HG03060 (cell line): ENCODE measurements at regions not wholly inside any gene's neighbourhood (a gene's known extent, or its start where the extent isn't known, plus 50 kb on each side); places are given as distances from the start of the nearest gene placed in this dataset.
"Not testable (repeated sequence)": the region's sequence is repeated elsewhere in the genome, so short reads cannot be mapped to it uniquely, and the experiment has no call there.

Source experiments
- ATAC-seq: cut with Tn5 transposase; IDR thresholded peaks from one replicate; pipeline ENCODE4 v1.9.1; 2021; ENCODE audit warnings: low read depth, moderate number of reproducible peaks; ENCODE audit not compliant: unreplicated experiment

GRCh38 chr11:100576718-100577021 lies 110.4 kb upstream of the ARHGAP42 start:
- ATAC-seq: no peak

- no peak for ATAC-seq
These were observed 108.2 kb upstream of the ARHGAP42 start for GRCh38 chr11:100578831-100579311.

DNA sequence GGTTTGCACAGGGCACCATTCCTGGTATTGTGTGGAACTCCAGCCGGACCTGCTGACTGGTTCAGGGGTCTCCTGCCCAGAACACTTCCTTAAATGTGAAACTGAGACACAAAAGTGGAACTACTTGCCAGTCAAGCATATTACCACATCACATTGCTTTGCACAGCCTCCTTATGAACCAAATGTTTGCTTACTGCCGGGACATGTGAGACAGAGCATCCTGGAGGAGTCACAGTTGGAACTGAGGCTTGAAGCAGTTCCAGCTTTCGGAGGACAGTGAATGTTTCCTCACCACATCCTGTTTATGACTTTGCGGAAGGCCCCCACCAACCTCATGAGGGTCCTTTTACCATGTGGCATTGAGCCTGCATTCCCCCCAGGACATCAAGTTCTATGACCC lies 105.8 kb upstream of the ARHGAP42 start:
- no peak for ATAC-seq

DNA sequence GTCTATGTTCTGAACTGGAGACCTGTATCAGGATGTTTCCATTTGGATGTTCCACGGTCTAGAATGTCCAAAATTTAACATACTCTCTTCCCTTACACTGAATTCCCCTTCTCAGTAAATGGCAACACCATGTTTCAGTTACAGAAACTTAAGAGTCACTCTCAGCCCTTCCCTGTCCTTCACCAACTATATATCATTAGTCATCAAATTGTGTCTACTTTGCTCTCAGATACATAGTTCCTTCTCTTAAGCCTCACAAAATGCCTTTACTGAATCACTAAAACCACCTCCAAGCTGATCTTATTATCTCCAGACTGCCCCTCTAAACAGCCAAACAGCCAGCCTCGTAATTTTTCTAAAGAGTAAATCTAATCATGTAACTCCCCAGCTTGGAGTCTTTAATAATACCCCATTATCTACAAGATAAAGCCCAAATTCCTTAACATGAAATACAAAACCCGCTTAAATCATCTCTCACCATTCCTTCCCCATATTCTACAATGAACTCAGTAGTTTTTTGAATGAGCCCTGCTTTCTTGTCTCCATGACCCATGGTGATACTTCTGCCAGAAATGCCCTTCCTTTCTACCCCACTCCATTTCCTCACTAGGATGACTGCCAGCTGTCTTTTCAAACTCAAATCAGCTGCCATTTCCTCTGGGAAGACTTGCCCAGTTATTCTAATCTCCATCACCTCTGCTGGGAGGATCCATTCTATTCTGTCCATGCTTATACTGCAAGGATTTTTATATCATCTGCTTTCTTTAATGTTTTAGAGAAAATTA lies 102.7 kb upstream of the ARHGAP42 start:
- no peak for ATAC-seq

- no peak for ATAC-seq
These were observed 101.4 kb upstream of the ARHGAP42 start for GRCh38 chr11:100585728-100586127.

DNA sequence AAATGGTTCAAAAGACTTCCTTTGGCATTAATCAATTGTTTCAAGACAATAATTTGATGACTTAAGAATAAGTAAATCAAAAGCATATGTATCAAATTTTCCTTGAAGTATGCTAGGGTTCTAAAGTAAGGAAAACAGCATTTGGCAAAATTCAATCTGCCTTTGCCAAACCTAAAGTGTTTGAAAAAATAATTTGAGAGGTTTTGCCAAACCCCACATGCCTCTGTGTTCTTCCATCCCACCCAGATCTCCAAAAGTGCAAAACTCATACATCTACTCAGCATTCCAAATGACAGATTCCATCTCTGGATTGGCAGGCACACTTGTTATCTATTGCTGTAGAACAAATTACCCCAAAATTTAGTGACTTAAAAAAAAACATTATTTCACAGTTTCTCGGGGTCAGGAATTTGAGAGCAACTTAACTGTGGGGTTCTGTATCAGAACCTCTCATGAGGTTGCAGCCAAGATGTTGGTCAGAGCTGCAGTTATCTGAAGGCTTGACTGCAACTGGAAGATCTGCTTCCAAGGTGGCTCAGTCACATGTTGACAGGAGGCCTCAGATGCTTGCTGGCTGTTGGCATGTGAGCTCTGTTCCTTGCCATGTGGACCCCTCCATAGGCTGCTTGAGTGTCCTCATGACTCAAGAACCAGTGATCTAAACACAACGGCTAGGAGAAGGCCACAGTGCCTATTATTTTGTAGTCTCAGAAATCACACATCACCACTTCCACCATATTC lies 100.6 kb upstream of the ARHGAP42 start:
- no peak for ATAC-seq

DNA sequence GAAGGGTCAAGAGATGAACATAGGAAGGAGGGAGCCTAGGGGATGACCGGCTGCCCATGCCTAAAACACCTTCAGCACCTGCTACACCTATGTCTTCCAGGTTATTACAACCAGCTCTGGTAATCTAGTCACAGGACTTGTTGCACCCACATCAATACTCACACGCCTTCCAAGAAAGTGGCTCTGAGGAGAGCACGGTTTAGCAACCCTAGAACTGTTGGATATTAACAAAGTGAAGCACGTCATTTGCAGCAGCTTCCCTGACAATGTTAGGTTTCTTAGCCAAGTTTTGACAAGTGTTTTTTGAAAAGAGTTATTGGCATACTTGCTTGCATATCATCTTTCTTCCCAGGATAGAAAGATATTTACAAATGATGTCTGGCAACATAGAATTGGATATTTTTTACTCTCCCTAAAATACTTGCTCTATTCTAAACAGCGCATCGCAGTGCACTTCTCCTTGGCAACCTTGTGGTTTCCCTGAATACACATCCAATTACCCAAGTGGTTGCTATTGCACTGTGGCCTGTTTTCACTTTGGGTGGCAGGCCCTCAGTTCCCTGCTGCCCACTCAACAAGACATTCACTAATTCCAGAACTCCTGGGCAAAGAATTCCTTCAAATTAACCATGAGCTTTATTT lies 94.3 kb upstream of the ARHGAP42 start:
- no peak for ATAC-seq

DNA sequence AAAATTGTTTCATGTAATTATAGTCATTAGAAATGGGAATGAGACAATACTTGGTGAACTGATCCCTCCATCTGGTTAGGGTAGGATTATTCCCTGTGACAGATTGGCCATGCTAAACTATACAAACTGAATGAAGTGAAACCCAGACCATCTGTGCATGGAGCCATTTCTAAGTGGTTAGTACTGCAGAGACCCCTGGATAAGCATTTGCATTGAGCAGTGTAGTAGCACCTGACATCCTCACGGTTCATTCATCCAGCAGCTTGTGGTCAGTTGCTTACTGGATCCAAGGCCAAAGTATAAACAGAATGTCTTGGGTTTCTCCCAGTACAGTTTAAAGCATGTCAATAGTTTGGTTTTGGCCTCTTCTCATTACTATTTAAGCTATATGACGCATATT lies 93.8 kb upstream of the ARHGAP42 start:
- no peak for ATAC-seq

- ATAC-seq: no peak
These were observed 92.8 kb upstream of the ARHGAP42 start for GRCh38 chr11:100594320-100594719.

GRCh38 chr11:100600941-100601340 lies 86.1 kb upstream of the ARHGAP42 start:
- no peak for ATAC-seq

DNA sequence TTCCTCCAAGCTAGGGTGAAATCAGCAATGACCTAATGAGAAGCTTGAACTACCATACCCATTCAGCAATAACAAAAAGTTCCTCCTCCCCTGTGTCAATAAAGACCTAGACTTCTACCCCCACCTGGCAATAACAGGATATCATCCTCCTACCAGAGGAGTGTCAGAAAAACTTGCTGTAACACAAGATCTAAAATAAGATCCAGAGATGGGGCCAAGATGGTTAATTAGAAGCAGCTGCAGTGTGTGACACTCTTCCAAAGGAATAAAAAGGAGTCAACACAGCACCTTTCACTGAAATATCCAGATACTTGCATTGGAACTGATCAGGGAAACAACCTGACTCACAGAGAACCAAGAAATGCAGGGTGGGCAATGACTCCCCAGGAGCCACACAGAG lies 84.4 kb upstream of the ARHGAP42 start:
- no peak for ATAC-seq

GRCh38 chr11:100607761-100608160 lies 79.3 kb upstream of the ARHGAP42 start:
- ATAC-seq: not testable (repeated sequence)

GRCh38 chr11:100612766-100613165 lies 74.3 kb upstream of the ARHGAP42 start:
- peak; percentile 66 for ATAC-seq

DNA sequence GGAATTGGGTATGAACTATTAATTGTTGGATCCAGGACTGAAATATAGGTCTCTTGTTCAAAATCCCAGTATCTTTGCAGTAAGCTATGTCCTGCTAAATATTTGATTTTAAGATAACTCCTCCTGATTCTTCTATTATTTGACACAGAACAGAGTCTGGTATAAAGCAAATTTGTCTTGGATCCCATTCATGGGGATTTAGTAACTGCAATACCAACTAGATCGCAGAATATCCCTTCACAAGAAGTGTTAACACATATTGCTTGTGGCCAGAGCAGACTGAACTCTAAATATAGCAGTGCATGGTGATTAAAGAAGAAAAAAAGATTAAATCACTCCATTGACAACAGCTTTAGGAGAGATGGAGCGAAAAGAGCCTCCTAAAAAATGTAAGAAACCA lies 68.2 kb upstream of the ARHGAP42 start:
- ATAC-seq: no peak

DNA sequence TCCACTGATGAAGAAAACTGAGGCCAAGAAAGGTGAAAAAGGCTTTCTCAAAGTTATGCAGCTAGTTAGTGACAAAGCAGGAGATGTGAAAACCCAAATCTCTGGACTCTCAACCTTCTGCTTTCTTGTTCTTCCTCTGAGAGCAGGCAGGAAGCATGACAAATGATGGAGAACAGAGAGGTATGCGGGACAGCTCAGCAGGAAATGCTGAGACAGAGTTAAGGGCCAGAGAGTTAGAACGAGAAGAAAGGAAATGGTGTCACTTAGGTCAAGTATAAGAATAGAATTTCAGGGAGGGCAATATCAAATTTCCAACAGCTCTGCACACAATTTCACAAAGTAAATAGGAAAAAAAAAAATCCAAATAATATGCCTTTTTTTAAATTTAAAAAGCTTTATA lies 67.6 kb upstream of the ARHGAP42 start:
- no peak for ATAC-seq

DNA sequence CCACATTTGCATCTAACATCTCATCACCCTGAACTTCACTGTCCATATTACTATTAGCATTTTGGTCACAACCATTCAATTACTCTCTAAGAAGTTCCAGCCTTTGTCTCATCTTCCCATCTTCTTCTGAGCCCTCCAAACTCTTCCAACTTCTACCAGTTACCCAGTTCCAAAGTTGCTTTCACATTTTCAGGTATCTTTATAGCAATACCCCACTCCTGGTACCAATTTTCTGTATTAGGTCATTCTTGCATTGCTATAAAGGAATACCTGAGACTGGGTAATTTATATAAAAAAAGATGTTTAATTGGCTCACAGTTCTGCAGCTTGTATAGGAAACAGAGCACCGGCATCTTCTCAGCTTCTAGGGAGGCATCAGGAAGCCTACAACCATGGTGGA lies 64.7 kb upstream of the ARHGAP42 start:
- ATAC-seq: no peak

GRCh38 chr11:100624346-100624745 lies 62.7 kb upstream of the ARHGAP42 start:
- no peak for ATAC-seq

GRCh38 chr11:100625041-100625440 lies 62.0 kb upstream of the ARHGAP42 start:
- ATAC-seq: no peak

DNA sequence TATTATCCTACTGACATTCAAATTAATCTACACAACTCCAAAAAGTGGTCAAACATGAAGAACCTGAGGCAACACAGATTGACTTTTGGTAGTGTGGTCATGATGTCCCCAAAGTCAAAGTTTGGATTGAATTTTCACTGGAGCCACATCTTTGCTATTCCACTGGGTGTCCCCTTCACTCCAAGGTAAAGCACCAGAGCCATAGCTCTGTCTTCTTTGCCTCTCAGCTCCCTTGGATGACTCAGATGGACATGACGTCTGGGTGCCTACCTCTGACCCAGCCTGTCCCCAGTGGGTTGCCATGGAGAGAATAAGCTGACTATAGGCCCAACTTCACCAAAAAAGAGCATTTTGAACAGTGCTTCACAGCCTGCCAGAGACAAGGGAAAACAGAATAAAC lies 57.4 kb upstream of the ARHGAP42 start:
- no peak for ATAC-seq

GRCh38 chr11:100630898-100631297 lies 56.2 kb upstream of the ARHGAP42 start:
- no peak for ATAC-seq

- no peak for ATAC-seq
These were observed 55.8 kb upstream of the ARHGAP42 start for GRCh38 chr11:100631316-100631715.
